ENCODE measurements at regions not wholly inside any gene's neighbourhood (a gene's known extent, or its start where the extent isn't known, plus 50 kb on each side); places are given as distances from the start of the nearest gene placed in this dataset.
"Not testable (repeated sequence)": the region's sequence is repeated elsewhere in the genome, so short reads cannot be mapped to it uniquely, and the experiment has no call there.

GRCh38 chr2:76008001-76008702 is 297.4 kb upstream of the GCFC2 start:
- DNase-seq (ENCODE audit: low read depth) = no peak

- no peak for DNase-seq (ENCODE audit: low read depth)
Observed at GRCh38 chr2:76000425-76000824, 289.7 kb upstream of the GCFC2 start.

- DNase-seq (ENCODE audit: low read depth) = no peak
Observed at GRCh38 chr2:75998451-75998850, 287.7 kb upstream of the GCFC2 start.

GRCh38 chr2:75994759-75995158 is 284.0 kb upstream of the GCFC2 start:
- no peak for DNase-seq (ENCODE audit: low read depth)

- DNase-seq (ENCODE audit: low read depth) = not testable (repeated sequence)
Observed at GRCh38 chr2:75988622-75989021, 277.9 kb upstream of the GCFC2 start.

GRCh38 chr2:75986617-75987016 is 275.9 kb upstream of the GCFC2 start:
- no peak for DNase-seq (ENCODE audit: low read depth)

- DNase-seq (ENCODE audit: low read depth) = no peak
Observed at GRCh38 chr2:75982719-75983118, 272.0 kb upstream of the GCFC2 start.

GRCh38 chr2:75964646-75965045 is 253.9 kb upstream of the GCFC2 start:
- no peak for DNase-seq (ENCODE audit: low read depth)

- DNase-seq (ENCODE audit: low read depth) = no peak
Observed at GRCh38 chr2:75960472-75961009, 249.8 kb upstream of the GCFC2 start.

GRCh38 chr2:75959724-75960471 is 249.2 kb upstream of the GCFC2 start:
- DNase-seq (ENCODE audit: low read depth) = no peak

- no peak for DNase-seq (ENCODE audit: low read depth)
Observed at GRCh38 chr2:75954761-75955160, 244.0 kb upstream of the GCFC2 start.

- no peak for DNase-seq (ENCODE audit: low read depth)
Observed at GRCh38 chr2:75952173-75952572, 241.5 kb upstream of the GCFC2 start.

- no peak for DNase-seq (ENCODE audit: low read depth)
Observed at GRCh38 chr2:75949385-75950030, 238.8 kb upstream of the GCFC2 start.

- DNase-seq (ENCODE audit: low read depth) = no peak
Observed at GRCh38 chr2:75936311-75936710, 225.6 kb upstream of the GCFC2 start.

GRCh38 chr2:75932996-75933395 is 222.3 kb upstream of the GCFC2 start:
- DNase-seq (ENCODE audit: low read depth) = no peak

GRCh38 chr2:75928093-75928492 is 217.4 kb upstream of the GCFC2 start:
- no peak for DNase-seq (ENCODE audit: low read depth)

GRCh38 chr2:75925331-75926024 is 214.8 kb upstream of the GCFC2 start:
- DNase-seq (ENCODE audit: low read depth) = no peak

GRCh38 chr2:75922191-75922590 is 211.5 kb upstream of the GCFC2 start:
- no peak for DNase-seq (ENCODE audit: low read depth)

GRCh38 chr2:75920859-75921551 is 210.3 kb upstream of the GCFC2 start:
- DNase-seq (ENCODE audit: low read depth) = no peak

- no peak for DNase-seq (ENCODE audit: low read depth)
Observed at GRCh38 chr2:75915851-75916634, 205.3 kb upstream of the GCFC2 start.

Data from GM04504 (cell line).